H1 (cell line): ENCODE measurements at regions not wholly inside any gene's neighbourhood (a gene's known extent, or its start where the extent isn't known, plus 50 kb on each side); places are given as distances from the start of the nearest gene placed in this dataset.

Source experiments
- CTCF ChIA-PET: fragments of 300-600 bp; sonication (Branson Sonifier 250); formaldehyde crosslinking; loops from one replicate; lab custom pipeline; 2021; ENCODE audit not compliant: partially characterized antibody; lab: Charles Lee
- POLR2A ChIA-PET: fragments of 300-600 bp; sonication (Branson Sonifier 250); formaldehyde crosslinking; loops from one replicate; lab custom pipeline; 2021; ENCODE audit warnings: inconsistent platforms; ENCODE audit not compliant: partially characterized antibody; lab: Charles Lee
- DNase-seq, 2 experiments: peaks; one replicate each; pipeline versions ENCODE4 v3.0.0 to v3.0.0-alpha.2; 2010 to 2022; ENCODE audit warnings: low spot score in 2 of 2, low read depth in 1 of 2, mixed read lengths in 1 of 2
- FAIRE-seq: peaks from 2 replicates; lab custom pipeline; 2011; peaks lifted over from hg19 to GRCh38; lab: Jason Lieb, UNC
- H2AFZ ChIP-seq: 2 replicates; pipeline ENCODE4 v1.8.1; 2012; ENCODE audit warnings: low read length, inconsistent platforms
- H2AK5ac ChIP-seq: 2 replicates; pipeline ENCODE4 v1.6.1; 2013; ENCODE audit warnings: low read depth, low read length
- H2BK120ac ChIP-seq: replicated peaks from 2 replicates; pipeline ENCODE3; 2013; ENCODE audit warnings: low read depth, low read length, inconsistent platforms
- H2BK12ac ChIP-seq: 2 replicates; pipeline ENCODE4 v1.6.1; 2013; ENCODE audit warnings: low read depth, low read length
- H2BK15ac ChIP-seq: 2 replicates; pipeline ENCODE4 v1.6.1; 2013; ENCODE audit warnings: low read length
- H2BK20ac ChIP-seq: 2 replicates; pipeline ENCODE4 v1.6.1; 2013; ENCODE audit warnings: low read length
- H2BK5ac ChIP-seq: 2 replicates; pipeline ENCODE4 v1.6.1; 2013; ENCODE audit warnings: low read depth, low read length
- H3K14ac ChIP-seq: 2 replicates; pipeline ENCODE4 v1.6.1; 2013; ENCODE audit warnings: inconsistent platforms; ENCODE audit not compliant: insufficient read length
- H3K18ac ChIP-seq: 2 replicates; pipeline ENCODE4 v1.6.1; 2013; ENCODE audit warnings: low read length; ENCODE audit errors: extremely low read depth
- H3K23ac ChIP-seq: 2 replicates; pipeline ENCODE4 v1.6.1; 2013; ENCODE audit warnings: inconsistent platforms; ENCODE audit not compliant: insufficient read length
- H3K23me2 ChIP-seq: 2 replicates; pipeline ENCODE4 v1.6.1; 2013; ENCODE audit warnings: low read depth, low read length
- H3K27ac ChIP-seq: 2 replicates; pipeline ENCODE4 v1.6.1; 2011; ENCODE audit warnings: low read depth, low read length, inconsistent platforms
- H3K27me3 ChIP-seq, 4 experiments: replicated peaks in 1 of 4; 1 replicate in 1 of 4; 2 replicates in 3 of 4; pipeline versions ENCODE4 v1.6.1 to v1.8.1; 2011 to 2013; ENCODE audit warnings: low read length in 3 of 4, mild to moderate bottlenecking in 3 of 4, inconsistent platforms in 2 of 4, mixed read lengths in 2 of 4, moderate library complexity in 1 of 4; ENCODE audit not compliant: control insufficient read depth in 3 of 4, insufficient read depth in 3 of 4; ENCODE audit errors: extremely low read depth in 1 of 4
- H3K36me3 ChIP-seq, 4 experiments: 2 replicates each; pipeline versions ENCODE4 v1.6.1 to v1.8.1; 2011 to 2013; ENCODE audit warnings: mild to moderate bottlenecking in 4 of 4, low read length in 3 of 4, moderate library complexity in 2 of 4, control low read depth in 1 of 4, inconsistent platforms in 1 of 4; ENCODE audit not compliant: insufficient read depth in 4 of 4, control insufficient read depth in 2 of 4
- H3K4ac ChIP-seq: replicated peaks from 2 replicates; pipeline ENCODE3; 2013; ENCODE audit warnings: low read length, low read depth, mixed read lengths, inconsistent platforms; ENCODE audit not compliant: insufficient read length
- H3K4me1 ChIP-seq, 4 experiments: replicated peaks in 1 of 4; 1 replicate in 1 of 4; 2 replicates in 3 of 4; pipeline versions ENCODE4 v1.6.1 to v1.8.1; 2011 to 2013; ENCODE audit warnings: low read length in 3 of 4, inconsistent platforms in 2 of 4, mixed read lengths in 1 of 4; ENCODE audit not compliant: insufficient read depth in 4 of 4, control insufficient read depth in 3 of 4
- H3K4me2 ChIP-seq, 2 experiments: 2 replicates each; pipeline versions ENCODE4 v1.6.1 to v1.8.1; 2011 to 2013; ENCODE audit warnings: low read depth in 2 of 2, low read length in 2 of 2, control low read depth in 1 of 2, inconsistent platforms in 1 of 2, mild to moderate bottlenecking in 1 of 2; ENCODE audit not compliant: insufficient read depth in 1 of 2
- H3K4me3 ChIP-seq, 4 experiments: fragments of 200-600, 300-600 bp in 1 of 4; sonication (generic), shearing (Covaris generic), sonication (Bioruptor Twin) in 1 of 4; 2 replicates each; pipeline versions ENCODE4 v1.5.1 to v1.8.1; 2011 to 2016; ENCODE audit warnings: low read length in 4 of 4, low read depth in 3 of 4, control low read depth in 2 of 4, inconsistent platforms in 2 of 4, mild to moderate bottlenecking in 2 of 4, mixed read lengths in 1 of 4, moderate library complexity in 1 of 4; ENCODE audit not compliant: insufficient read depth in 2 of 4; ENCODE audit errors: extremely low read depth in 1 of 4
- H3K56ac ChIP-seq: replicated peaks from 2 replicates; pipeline ENCODE3; 2013; ENCODE audit warnings: low read depth, mild to moderate bottlenecking, mixed read lengths, low read length, inconsistent platforms; ENCODE audit not compliant: insufficient read length
- H3K79me1 ChIP-seq: 2 replicates; pipeline ENCODE4 v1.6.1; 2013; ENCODE audit warnings: low read depth, low read length, control low read depth
- H3K79me2 ChIP-seq, 2 experiments: 2 replicates each; pipeline versions ENCODE4 v1.6.1 to v1.8.1; 2012 to 2013; ENCODE audit warnings: low read length in 2 of 2, mild to moderate bottlenecking in 2 of 2, inconsistent platforms in 1 of 2; ENCODE audit not compliant: insufficient read depth in 2 of 2, control insufficient read depth in 1 of 2
- H3K9ac ChIP-seq, 4 experiments: replicated peaks in 1 of 4; 1 replicate in 1 of 4; 2 replicates in 3 of 4; pipeline versions ENCODE4 v1.6.1 to v1.8.1; 2011 to 2013; ENCODE audit warnings: low read depth in 3 of 4, low read length in 3 of 4, control low read depth in 2 of 4, mild to moderate bottlenecking in 2 of 4, moderate library complexity in 2 of 4, inconsistent platforms in 1 of 4; ENCODE audit errors: extremely low read depth in 1 of 4
- H3K9me3 ChIP-seq, 2 experiments: 2 replicates each; pipeline versions ENCODE4 v1.6.1 to v1.8.1; 2012 to 2013; ENCODE audit warnings: mild to moderate bottlenecking in 2 of 2, moderate library complexity in 2 of 2, control low read depth in 1 of 2, inconsistent platforms in 1 of 2, low read depth in 1 of 2, low read length in 1 of 2, mixed read lengths in 1 of 2; ENCODE audit not compliant: insufficient read depth in 2 of 2
- H4K20me1 ChIP-seq, 2 experiments: replicated peaks in 1 of 2; 2 replicates each; pipeline versions ENCODE3 to v1.8.1; 2011 to 2013; ENCODE audit warnings: inconsistent platforms in 2 of 2, low read length in 2 of 2, mild to moderate bottlenecking in 1 of 2; ENCODE audit not compliant: insufficient read depth in 2 of 2, control insufficient read depth in 1 of 2
- H4K5ac ChIP-seq: 2 replicates; pipeline ENCODE4 v1.6.1; 2013; ENCODE audit warnings: low read length, low read depth, mixed read lengths, inconsistent platforms; ENCODE audit not compliant: insufficient read length
- H4K8ac ChIP-seq: 2 replicates; pipeline ENCODE4 v1.8.0; 2013; ENCODE audit warnings: mild to moderate bottlenecking, moderate library complexity, low read length, inconsistent platforms; ENCODE audit not compliant: insufficient read depth; ENCODE audit errors: extremely low read depth
- H4K91ac ChIP-seq: replicated peaks from 2 replicates; pipeline ENCODE3; 2013; ENCODE audit warnings: low read length, mixed read lengths, inconsistent platforms; ENCODE audit not compliant: insufficient read length
- CTCF ChIP-seq, 3 experiments: IDR thresholded peaks; 1 replicate in 2 of 3; 2 replicates in 1 of 3; pipeline versions ENCODE4 v1.5.1 to v1.6.1; 2011; ENCODE audit warnings: low read length in 3 of 3, mild to moderate bottlenecking in 3 of 3, inconsistent platforms in 2 of 3, low read depth in 1 of 3, moderate library complexity in 1 of 3; ENCODE audit not compliant: insufficient read depth in 1 of 3; ENCODE audit errors: control extremely low read depth in 1 of 3
- KDM1A ChIP-seq: fragments of 200-600, 300-600 bp; sonication (generic); IDR thresholded peaks from 2 replicates; pipeline ENCODE4 v1.7.1; 2016; ENCODE audit warnings: mild to moderate bottlenecking, low read length, borderline replicate concordance
- RAD21 ChIP-seq, 2 experiments: IDR thresholded peaks in 1 of 2; conservative IDR thresholded peaks in 1 of 2; 2 replicates each; pipeline ENCODE4 v1.6.1; 2011; ENCODE audit warnings: low read depth in 2 of 2, low read length in 2 of 2, improper control_type of control experiment in 1 of 2, inconsistent platforms in 1 of 2, mild to moderate bottlenecking in 1 of 2, moderate library complexity in 1 of 2
- RXRA ChIP-seq: IDR thresholded peaks from 2 replicates; pipeline ENCODE4 v1.6.1; 2011; ENCODE audit warnings: low read depth, mild to moderate bottlenecking, low read length, moderate library complexity; ENCODE audit not compliant: insufficient read depth
- WGBS, 2 experiments: shearing (Covaris generic) in 1 of 2; methylation state at CpG; one replicate each; pipeline versions ENCODE4 v1.1.6 to v1.1.7; 2013 to 2015; ENCODE audit warnings: low lambda C conversion rate in 2 of 2, mixed read lengths in 2 of 2, inconsistent platforms in 1 of 2, low coverage in 1 of 2, missing lambda C conversion rate in 1 of 2; ENCODE audit not compliant: insufficient replicate concordance in 2 of 2, insufficient coverage in 1 of 2, insufficient read length in 1 of 2; ENCODE audit errors: extremely low coverage in 1 of 2, missing lambda C conversion rate in 1 of 2; 5-methylcytosine and 5-hydroxymethylcytosine counted together

GRCh38 chr17:72529386-72529785, 408.6 kb downstream of the SOX9 start:
- no peak overlapping the region for H3K9ac ChIP-seq
- no peaks in the 10 kb centered on the region for H3K79me2 ChIP-seq
- no peak overlapping the region for H4K91ac ChIP-seq
- H3K4me3 ChIP-seq: no peak overlapping the region
- H2AFZ ChIP-seq: no peak overlapping the region
- H3K4ac ChIP-seq: no peak overlapping the region
- H3K79me1 ChIP-seq: no peaks in the 10 kb centered on the region
- TF ChIP-seq RAD21 (IDR thresholded peaks at IDR 0.05 in 1 of 2, conservative IDR thresholded peaks at IDR 0.05 in 1 of 2; ENCODE audit: low read depth in 2 of 2, low read length in 2 of 2) (peak in 1 of 2 experiments; percentile 39; a peak in 2 of 4 replicates), RXRA (no peak), KDM1A (no peak), CTCF (IDR thresholded peaks at IDR 0.05; ENCODE audit: control extremely low read depth in 1 of 3, insufficient read depth in 1 of 3, low read depth in 1 of 3, low read length in 3 of 3) (peak; percentile 4 to 41 (median 23); a peak in 3 of 4 replicates)
- H3K56ac ChIP-seq: no peak overlapping the region
- H3K27ac ChIP-seq: no peak overlapping the region
- no peak for FAIRE-seq
- no peak overlapping the region for H2BK20ac ChIP-seq
- no peak overlapping the region for H3K18ac ChIP-seq
- no peak overlapping the region for H2BK5ac ChIP-seq
- H3K23ac ChIP-seq: no peak overlapping the region
- 86% methylated on average over 4 of the region's 4 CpGs; no CpG with 5 or more reads in 1 of the 2 experiments for WGBS, 2 experiments
- ChIA-PET POLR2A (no interaction called here), CTCF (interaction anchor here (0.7 to 2.3 kb wide), 6 partner anchors 10 to 419 kb away, joined by 3 to 9 read pairs (median 4); no protein-coding TSS in a partner anchor)
- H3K4me1 ChIP-seq: no peaks in the 10 kb centered on the region
- no peak overlapping the region for H4K5ac ChIP-seq
- H2BK120ac ChIP-seq: no peak overlapping the region
- no peaks in the 10 kb centered on the region for H3K27me3 ChIP-seq
- H3K4me2 ChIP-seq: no peak overlapping the region
- H4K20me1 ChIP-seq: no peaks in the 10 kb centered on the region
- no peak overlapping the region for H4K8ac ChIP-seq
- DNase-seq: no peak
- H3K14ac ChIP-seq: no peak overlapping the region
- peaks cover 0 to 3% of the 10 kb centered on the region in 2 experiments; a peak in 1 of 4 replicates for H3K9me3 ChIP-seq
- no peak overlapping the region for H2BK12ac ChIP-seq
- no peak overlapping the region for H2AK5ac ChIP-seq
- no peak overlapping the region for H2BK15ac ChIP-seq
- no peaks in the 10 kb centered on the region; the same call in 1 of the 2 replicates for H3K23me2 ChIP-seq
- no peaks in the 10 kb centered on the region for H3K36me3 ChIP-seq
